Suprapubic skin (tissue), 4 donors: ENCODE measurements at regions not wholly inside any gene's neighbourhood (a gene's known extent, or its start where the extent isn't known, plus 50 kb on each side); places are given as distances from the start of the nearest gene placed in this dataset.

Experiments
- EP300 ChIP-seq: sonication (generic); formaldehyde crosslinking; IDR thresholded peaks from one replicate; pipeline ENCODE4 v1.6.1; 2017; ENCODE audit warnings: antibody characterized with exemption
- POLR2A ChIP-seq, 2 donors: fragments of 450-650 bp; IDR thresholded peaks; one replicate each; pipeline ENCODE4 v1.6.1; 2017; ENCODE audit warnings: antibody characterized with exemption in 2 of 2, mild to moderate bottlenecking in 2 of 2, moderate library complexity in 2 of 2
- POLR2AphosphoS5 ChIP-seq, 3 donors: sonication (generic); formaldehyde crosslinking; IDR thresholded peaks; one replicate each; pipeline ENCODE4 v1.6.1; 2017; ENCODE audit warnings: antibody characterized with exemption in 3 of 3
- TF ChIP-seq, protein P1 (sequence below), 2 donors: fragments of 200-600 bp in 1 of 2; fragments of 450-650 bp in 1 of 2; sonication (generic) in 1 of 2; IDR thresholded peaks; one replicate each; pipeline ENCODE4 v1.5.1; 2016 to 2019; ENCODE audit warnings: antibody characterized with exemption in 2 of 2, mild to moderate bottlenecking in 1 of 2, moderate library complexity in 1 of 2

DNA sequence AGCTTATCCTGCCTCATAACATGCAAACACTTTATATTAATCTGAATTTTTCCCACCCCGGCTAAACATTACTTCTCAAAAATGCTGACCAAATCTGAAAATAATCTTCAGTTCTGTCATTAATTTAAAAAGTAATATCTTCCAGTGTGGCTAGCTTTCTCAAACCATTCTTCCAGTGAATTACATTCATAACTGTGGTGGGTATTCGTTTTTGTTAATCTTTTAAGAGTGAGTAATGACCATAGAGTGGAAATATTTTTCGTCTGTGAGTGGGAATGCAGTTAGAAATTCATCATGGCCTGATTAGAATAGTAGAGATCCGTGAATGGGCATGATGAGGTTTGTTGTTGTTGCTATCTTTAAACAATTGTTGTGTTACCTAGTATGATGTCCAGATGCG lies 138.6 kb upstream of the SFRP2 start:
- TF ChIP-seq, protein P1, sequence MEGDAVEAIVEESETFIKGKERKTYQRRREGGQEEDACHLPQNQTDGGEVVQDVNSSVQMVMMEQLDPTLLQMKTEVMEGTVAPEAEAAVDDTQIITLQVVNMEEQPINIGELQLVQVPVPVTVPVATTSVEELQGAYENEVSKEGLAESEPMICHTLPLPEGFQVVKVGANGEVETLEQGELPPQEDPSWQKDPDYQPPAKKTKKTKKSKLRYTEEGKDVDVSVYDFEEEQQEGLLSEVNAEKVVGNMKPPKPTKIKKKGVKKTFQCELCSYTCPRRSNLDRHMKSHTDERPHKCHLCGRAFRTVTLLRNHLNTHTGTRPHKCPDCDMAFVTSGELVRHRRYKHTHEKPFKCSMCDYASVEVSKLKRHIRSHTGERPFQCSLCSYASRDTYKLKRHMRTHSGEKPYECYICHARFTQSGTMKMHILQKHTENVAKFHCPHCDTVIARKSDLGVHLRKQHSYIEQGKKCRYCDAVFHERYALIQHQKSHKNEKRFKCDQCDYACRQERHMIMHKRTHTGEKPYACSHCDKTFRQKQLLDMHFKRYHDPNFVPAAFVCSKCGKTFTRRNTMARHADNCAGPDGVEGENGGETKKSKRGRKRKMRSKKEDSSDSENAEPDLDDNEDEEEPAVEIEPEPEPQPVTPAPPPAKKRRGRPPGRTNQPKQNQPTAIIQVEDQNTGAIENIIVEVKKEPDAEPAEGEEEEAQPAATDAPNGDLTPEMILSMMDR (IDR thresholded peaks at IDR 0.05): no peak
- TF ChIP-seq POLR2AphosphoS5 (IDR thresholded peaks at IDR 0.05): no peak
- TF ChIP-seq POLR2A (IDR thresholded peaks at IDR 0.05): no peak
- no peak for TF ChIP-seq EP300
